ENCODE measurements at regions not wholly inside any gene's neighbourhood (a gene's known extent, or its start where the extent isn't known, plus 50 kb on each side); places are given as distances from the start of the nearest gene placed in this dataset.

GRCh38 chr13:40171566-40171965 lies 494.9 kb downstream of the FOXO1 start:
- no peak for DNase-seq (ENCODE audit: low read depth)
- no peak for TF ChIP-seq POLR2A (IDR thresholded peaks at IDR 0.05; ENCODE audit: extremely low read depth, insufficient read length)
- H3K4me3 ChIP-seq (ENCODE audit: low read depth, low read length), result no peak overlapping the region

- DNase-seq (ENCODE audit: low read depth), result no peak
- H3K4me3 ChIP-seq (ENCODE audit: low read depth, low read length), result no peak overlapping the region
- TF ChIP-seq POLR2A (IDR thresholded peaks at IDR 0.05; ENCODE audit: extremely low read depth, insufficient read length), result no peak
- TF ChIP-seq CTCF (IDR thresholded peaks at IDR 0.05; ENCODE audit: low read depth, low read length), result no peak
- TF ChIP-seq MYC (IDR thresholded peaks at IDR 0.05; ENCODE audit: low read depth, low read length), result no peak
- no peak for TF ChIP-seq MAX (IDR thresholded peaks at IDR 0.05; ENCODE audit: low read depth, low read length)
Observed at GRCh38 chr13:40172149-40172591, 494.3 kb downstream of the FOXO1 start.

GRCh38 chr13:40172878-40173277 lies 493.6 kb downstream of the FOXO1 start:
- no peak overlapping the region for H3K4me3 ChIP-seq (ENCODE audit: low read depth, low read length)
- DNase-seq (ENCODE audit: low read depth), result no peak
- TF ChIP-seq MAX (IDR thresholded peaks at IDR 0.05; ENCODE audit: low read depth, low read length) (no peak), POLR2A (IDR thresholded peaks at IDR 0.05; ENCODE audit: extremely low read depth, insufficient read length) (no peak)

- TF ChIP-seq MAX (IDR thresholded peaks at IDR 0.05; ENCODE audit: low read depth, low read length), result no peak
- TF ChIP-seq CTCF (IDR thresholded peaks at IDR 0.05; ENCODE audit: low read depth, low read length), result no peak
- TF ChIP-seq POLR2A (IDR thresholded peaks at IDR 0.05; ENCODE audit: extremely low read depth, insufficient read length), result no peak
- TF ChIP-seq MYC (IDR thresholded peaks at IDR 0.05; ENCODE audit: low read depth, low read length), result no peak
- no peak overlapping the region for H3K4me3 ChIP-seq (ENCODE audit: low read depth, low read length)
- DNase-seq (ENCODE audit: low read depth), result no peak
Observed at GRCh38 chr13:40175639-40176038, 490.8 kb downstream of the FOXO1 start.

- no peak overlapping the region for H3K4me3 ChIP-seq (ENCODE audit: low read depth, low read length)
- TF ChIP-seq CTCF (IDR thresholded peaks at IDR 0.05; ENCODE audit: low read depth, low read length) (no peak), MAX (IDR thresholded peaks at IDR 0.05; ENCODE audit: low read depth, low read length) (no peak), POLR2A (IDR thresholded peaks at IDR 0.05; ENCODE audit: extremely low read depth, insufficient read length) (no peak), MYC (IDR thresholded peaks at IDR 0.05; ENCODE audit: low read depth, low read length) (no peak)
- no peak for DNase-seq (ENCODE audit: low read depth)
Observed at GRCh38 chr13:40176242-40176641, 490.2 kb downstream of the FOXO1 start.

- no peak for DNase-seq (ENCODE audit: low read depth)
- no peak overlapping the region for H3K4me3 ChIP-seq (ENCODE audit: low read depth, low read length)
- TF ChIP-seq MYC (IDR thresholded peaks at IDR 0.05; ENCODE audit: low read depth, low read length) (no peak), MAX (IDR thresholded peaks at IDR 0.05; ENCODE audit: low read depth, low read length) (no peak), CTCF (IDR thresholded peaks at IDR 0.05; ENCODE audit: low read depth, low read length) (no peak), POLR2A (IDR thresholded peaks at IDR 0.05; ENCODE audit: extremely low read depth, insufficient read length) (no peak)
Observed at GRCh38 chr13:40178130-40178529, 488.3 kb downstream of the FOXO1 start.

Measured in NB4 (cell line).